ENCODE measurements at regions not wholly inside any gene's neighbourhood (a gene's known extent, or its start where the extent isn't known, plus 50 kb on each side); places are given as distances from the start of the nearest gene placed in this dataset.

GRCh38 chr2:95729597-95729955, 137.8 kb downstream of the TRIM43 start:
- TF ChIP-seq, protein P1, sequence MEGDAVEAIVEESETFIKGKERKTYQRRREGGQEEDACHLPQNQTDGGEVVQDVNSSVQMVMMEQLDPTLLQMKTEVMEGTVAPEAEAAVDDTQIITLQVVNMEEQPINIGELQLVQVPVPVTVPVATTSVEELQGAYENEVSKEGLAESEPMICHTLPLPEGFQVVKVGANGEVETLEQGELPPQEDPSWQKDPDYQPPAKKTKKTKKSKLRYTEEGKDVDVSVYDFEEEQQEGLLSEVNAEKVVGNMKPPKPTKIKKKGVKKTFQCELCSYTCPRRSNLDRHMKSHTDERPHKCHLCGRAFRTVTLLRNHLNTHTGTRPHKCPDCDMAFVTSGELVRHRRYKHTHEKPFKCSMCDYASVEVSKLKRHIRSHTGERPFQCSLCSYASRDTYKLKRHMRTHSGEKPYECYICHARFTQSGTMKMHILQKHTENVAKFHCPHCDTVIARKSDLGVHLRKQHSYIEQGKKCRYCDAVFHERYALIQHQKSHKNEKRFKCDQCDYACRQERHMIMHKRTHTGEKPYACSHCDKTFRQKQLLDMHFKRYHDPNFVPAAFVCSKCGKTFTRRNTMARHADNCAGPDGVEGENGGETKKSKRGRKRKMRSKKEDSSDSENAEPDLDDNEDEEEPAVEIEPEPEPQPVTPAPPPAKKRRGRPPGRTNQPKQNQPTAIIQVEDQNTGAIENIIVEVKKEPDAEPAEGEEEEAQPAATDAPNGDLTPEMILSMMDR (conservative IDR thresholded peaks at IDR 0.05; ENCODE audit: low read length) = no peak
- no peak for TF ChIP-seq EZH2phosphoT487 (IDR thresholded peaks at IDR 0.05; ENCODE audit: borderline replicate concordance, low read depth, low read length)

All from OCI-LY7 (cell line).